ENCODE measurements at regions not wholly inside any gene's neighbourhood (a gene's known extent, or its start where the extent isn't known, plus 50 kb on each side); places are given as distances from the start of the nearest gene placed in this dataset.

- peak; percentile 93 for TF ChIP-seq CHD7 (IDR thresholded peaks at IDR 0.05; ENCODE audit: insufficient replicate concordance, low read length)
These were observed 241.8 kb upstream of the NR2F2 start (continued) for GRCh38 chr15:96088650-96089049.

All from H1 (cell line).